OCI-LY7 (cell line): ENCODE measurements at regions not wholly inside any gene's neighbourhood (a gene's known extent, or its start where the extent isn't known, plus 50 kb on each side); places are given as distances from the start of the nearest gene placed in this dataset.

Experiments
- BruUV-seq: library from RNA; stranded (reverse); fragments of 400-500 nt; replicated peaks from 2 replicates; lab custom pipeline; 2021; lab: Mats Ljungman, UMichigan
- CTCF ChIA-PET: fragments of 300-600 bp; sonication (Branson Sonifier 250); formaldehyde crosslinking; loops from one replicate; lab custom pipeline; 2022; ENCODE audit warnings: antibody characterized with exemption; ENCODE audit not compliant: unreplicated experiment; lab: Charles Lee
- POLR2A ChIA-PET: fragments of 300-600 bp; sonication (Branson Sonifier 250); formaldehyde crosslinking; loops from one replicate; lab custom pipeline; 2022; ENCODE audit warnings: antibody characterized with exemption; lab: Charles Lee
- DNase-seq: peaks from one replicate; pipeline ENCODE4 v3.0.0-alpha.2; 2015; ENCODE audit warnings: low spot score
- H2AFZ ChIP-seq: fragments of 200-600 bp; sonication (generic), shearing (Covaris generic); 2 replicates; pipeline ENCODE4 v1.6.1; 2014; ENCODE audit warnings: mild to moderate bottlenecking, antibody characterized with exemption, low read length, moderate library complexity
- H3K27ac ChIP-seq: fragments of 200-600 bp; sonication (generic); 2 replicates; pipeline ENCODE4 v1.5.1; 2014; ENCODE audit warnings: mixed run types, low read depth, mild to moderate bottlenecking, moderate library complexity, low read length, inconsistent platforms; ENCODE audit not compliant: poor library complexity, severe bottlenecking
- H3K36me3 ChIP-seq: fragments of 200-600 bp; sonication (generic); 2 replicates; pipeline ENCODE4 v1.6.1; 2014; ENCODE audit warnings: mild to moderate bottlenecking, antibody characterized with exemption, low read length, moderate library complexity, mixed read lengths; ENCODE audit not compliant: insufficient read depth
- H3K4me1 ChIP-seq: fragments of 200-600 bp; sonication (generic); 2 replicates; pipeline ENCODE4 v1.5.1; 2014; ENCODE audit warnings: mild to moderate bottlenecking, low read length; ENCODE audit not compliant: insufficient read depth, poor library complexity, severe bottlenecking
- H3K4me2 ChIP-seq: fragments of 200-600 bp; sonication (generic); 2 replicates; pipeline ENCODE4 v1.6.1; 2014; ENCODE audit warnings: mild to moderate bottlenecking, low read length
- H3K4me3 ChIP-seq: fragments of 200-600 bp; sonication (generic); 2 replicates; pipeline ENCODE4 v1.5.1; 2014; ENCODE audit warnings: mild to moderate bottlenecking, low read depth, low read length; ENCODE audit not compliant: poor library complexity, severe bottlenecking
- H3K79me2 ChIP-seq: fragments of 200-600 bp; sonication (generic); 2 replicates; pipeline ENCODE4 v1.6.1; 2016; ENCODE audit warnings: low read depth, mild to moderate bottlenecking, low read length, moderate library complexity, mixed read lengths; ENCODE audit not compliant: insufficient read depth
- H3K9me2 ChIP-seq: fragments of 200-600 bp; sonication (generic); 2 replicates; pipeline ENCODE4 v1.6.1; 2016; ENCODE audit warnings: mild to moderate bottlenecking, low read length, mixed read lengths; ENCODE audit not compliant: insufficient read depth
- H3K9me3 ChIP-seq: fragments of 200-600 bp; sonication (generic); 2 replicates; pipeline ENCODE4 v1.6.1; 2014; ENCODE audit warnings: mild to moderate bottlenecking, mixed run types, low read length, mixed read lengths
- H4K20me1 ChIP-seq: fragments of 200-600 bp; sonication (generic); 2 replicates; pipeline ENCODE4 v1.6.1; 2014; ENCODE audit warnings: mild to moderate bottlenecking, antibody characterized with exemption, low read length, moderate library complexity, mixed read lengths; ENCODE audit not compliant: insufficient read depth
- EZH2phosphoT487 ChIP-seq: fragments of 200-600 bp; sonication (generic); IDR thresholded peaks from 2 replicates; pipeline ENCODE4 v1.6.1; 2018; ENCODE audit warnings: low read depth, borderline replicate concordance, mild to moderate bottlenecking, mixed run types, antibody characterized with exemption, low read length, moderate library complexity, mixed read lengths
- intact Hi-C: fragments of 100-400 bp; cut with micrococcal nuclease; formaldehyde crosslinking; loops from one replicate; pipeline ENCODE4 v1.10.0; 2022; ENCODE audit not compliant: unreplicated experiment
- TF ChIP-seq, protein P1 (sequence below): fragments of 200-600 bp; sonication (generic); conservative IDR thresholded peaks from 2 replicates; pipeline ENCODE4 v1.5.1; 2014; ENCODE audit warnings: mild to moderate bottlenecking, antibody characterized with exemption, low read length, moderate library complexity, mixed read lengths

DNA sequence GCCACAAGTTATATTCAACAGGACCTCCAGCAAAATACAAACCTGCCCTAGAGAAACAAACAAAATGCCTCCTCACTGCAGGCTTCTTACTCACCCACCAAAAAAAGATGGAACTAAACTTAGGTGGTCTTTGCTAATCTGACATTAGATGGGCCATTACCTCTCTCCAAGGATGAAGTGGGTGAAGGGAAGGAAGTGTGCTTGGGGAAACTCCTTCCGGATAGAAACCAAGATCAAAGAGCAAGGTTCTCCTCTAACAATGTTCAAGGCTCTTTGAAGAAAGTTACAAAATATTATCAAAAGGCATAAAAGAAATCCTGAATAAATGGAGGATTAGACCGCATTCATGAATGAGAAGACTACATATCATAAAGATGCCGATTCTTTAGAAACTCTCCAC is 187.5 kb downstream of the ADSS2 start:
- BruUV-seq = no TSS peak
- H3K4me3 ChIP-seq = no peak overlapping the region
- no peaks in the 10 kb centered on the region for H3K36me3 ChIP-seq
- no peak overlapping the region for H3K27ac ChIP-seq
- no peak overlapping the region for H3K4me2 ChIP-seq
- no peaks in the 10 kb centered on the region for H4K20me1 ChIP-seq
- TF ChIP-seq, protein P1, sequence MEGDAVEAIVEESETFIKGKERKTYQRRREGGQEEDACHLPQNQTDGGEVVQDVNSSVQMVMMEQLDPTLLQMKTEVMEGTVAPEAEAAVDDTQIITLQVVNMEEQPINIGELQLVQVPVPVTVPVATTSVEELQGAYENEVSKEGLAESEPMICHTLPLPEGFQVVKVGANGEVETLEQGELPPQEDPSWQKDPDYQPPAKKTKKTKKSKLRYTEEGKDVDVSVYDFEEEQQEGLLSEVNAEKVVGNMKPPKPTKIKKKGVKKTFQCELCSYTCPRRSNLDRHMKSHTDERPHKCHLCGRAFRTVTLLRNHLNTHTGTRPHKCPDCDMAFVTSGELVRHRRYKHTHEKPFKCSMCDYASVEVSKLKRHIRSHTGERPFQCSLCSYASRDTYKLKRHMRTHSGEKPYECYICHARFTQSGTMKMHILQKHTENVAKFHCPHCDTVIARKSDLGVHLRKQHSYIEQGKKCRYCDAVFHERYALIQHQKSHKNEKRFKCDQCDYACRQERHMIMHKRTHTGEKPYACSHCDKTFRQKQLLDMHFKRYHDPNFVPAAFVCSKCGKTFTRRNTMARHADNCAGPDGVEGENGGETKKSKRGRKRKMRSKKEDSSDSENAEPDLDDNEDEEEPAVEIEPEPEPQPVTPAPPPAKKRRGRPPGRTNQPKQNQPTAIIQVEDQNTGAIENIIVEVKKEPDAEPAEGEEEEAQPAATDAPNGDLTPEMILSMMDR = no peak
- no peak for TF ChIP-seq EZH2phosphoT487
- POLR2A ChIA-PET = interaction anchor here (0.6 kb wide), 1 partner anchor 140 kb away, joined by 3 read pairs; no protein-coding TSS in a partner anchor
- no peak overlapping the region for H2AFZ ChIP-seq
- no peaks in the 10 kb centered on the region for H3K4me1 ChIP-seq
- no peaks in the 10 kb centered on the region for H3K79me2 ChIP-seq
- intact Hi-C loops = no loop called here
- H3K9me3 ChIP-seq = no peaks in the 10 kb centered on the region
- no peaks in the 10 kb centered on the region for H3K9me2 ChIP-seq
- CTCF ChIA-PET = no interaction called here
- DNase-seq = no peak

DNA sequence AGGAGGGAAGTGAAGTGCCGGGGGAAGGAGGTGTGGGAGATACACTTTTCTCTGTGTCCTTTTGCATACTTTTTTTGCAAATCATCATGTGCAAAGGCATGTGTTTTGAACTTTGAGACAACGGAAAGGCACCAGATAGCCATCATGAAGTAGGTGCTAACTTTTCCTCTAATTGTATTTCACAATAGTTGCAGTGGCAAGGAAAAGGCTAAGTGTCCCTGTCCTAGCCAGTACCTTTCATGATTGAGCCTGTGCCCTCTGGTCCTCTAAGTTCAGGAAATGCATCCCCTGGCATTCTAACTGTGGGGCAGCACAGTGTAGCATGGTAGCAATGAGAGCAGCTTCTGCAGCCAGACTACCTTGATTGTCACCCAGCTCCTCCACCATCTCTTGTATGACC is 186.2 kb downstream of the ADSS2 start:
- Histone ChIP-seq H3K9me3 (no peaks in the 10 kb centered on the region), H3K4me2 (no peak overlapping the region), H3K27ac (no peak overlapping the region), H3K79me2 (no peaks in the 10 kb centered on the region), H3K9me2 (no peaks in the 10 kb centered on the region), H3K4me3 (no peak overlapping the region), H3K4me1 (no peaks in the 10 kb centered on the region), H3K36me3 (no peaks in the 10 kb centered on the region), H2AFZ (no peak overlapping the region), H4K20me1 (no peaks in the 10 kb centered on the region)
- CTCF ChIA-PET = no interaction called here
- POLR2A ChIA-PET = no interaction called here
- no TSS peak for BruUV-seq
- intact Hi-C loops = no loop called here
- DNase-seq = no peak
- TF ChIP-seq, protein P1 = no peak
- no peak for TF ChIP-seq EZH2phosphoT487

DNA sequence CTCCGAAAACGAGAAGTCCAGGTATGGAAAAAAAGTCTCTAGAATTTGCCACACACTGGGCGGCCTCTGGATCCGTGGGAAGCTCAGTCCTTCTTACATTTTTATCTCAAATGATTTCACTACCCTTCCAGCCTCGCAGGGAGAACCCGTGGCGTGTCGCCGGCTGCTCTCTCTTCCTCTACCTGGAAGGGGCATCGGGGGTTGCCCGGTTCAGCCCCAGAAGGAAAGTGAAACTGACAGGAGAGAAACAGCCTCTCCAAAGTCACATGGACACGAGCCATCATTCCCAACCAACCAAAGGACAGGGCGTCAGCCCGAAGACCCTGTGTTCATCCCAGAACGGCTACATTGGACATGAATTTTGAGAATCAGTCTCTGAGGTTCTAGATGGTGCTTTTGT is 182.5 kb downstream of the ADSS2 start:
- Histone ChIP-seq H3K9me3 (no peaks in the 10 kb centered on the region), H4K20me1 (no peaks in the 10 kb centered on the region), H3K79me2 (no peaks in the 10 kb centered on the region), H3K4me3 (no peak overlapping the region), H3K36me3 (no peaks in the 10 kb centered on the region), H3K4me1 (no peaks in the 10 kb centered on the region), H3K4me2 (no peak overlapping the region), H2AFZ (no peak overlapping the region), H3K27ac (no peak overlapping the region), H3K9me2 (no peaks in the 10 kb centered on the region)
- POLR2A ChIA-PET = no interaction called here
- BruUV-seq = no TSS peak
- TF ChIP-seq EZH2phosphoT487 = no peak
- TF ChIP-seq, protein P1 = no peak
- intact Hi-C loops = no loop called here
- DNase-seq = no peak
- CTCF ChIA-PET = no interaction called here
